ENCODE measurements at regions not wholly inside any gene's neighbourhood (a gene's known extent, or its start where the extent isn't known, plus 50 kb on each side); places are given as distances from the start of the nearest gene placed in this dataset.

GRCh38 chr22:49425356-49425755, 402.3 kb downstream of the BRD1 start:
- DNase-seq (ENCODE audit: extremely low read depth, low read depth): no peak
- TF ChIP-seq CTCF (IDR thresholded peaks at IDR 0.05; ENCODE audit: low read depth, low read length): no peak

GRCh38 chr22:49424893-49425270, 402.8 kb downstream of the BRD1 start:
- no peak for DNase-seq (ENCODE audit: extremely low read depth, low read depth)
- TF ChIP-seq CTCF (IDR thresholded peaks at IDR 0.05; ENCODE audit: low read depth, low read length): no peak

GRCh38 chr22:49423125-49423650, 404.5 kb downstream of the BRD1 start:
- no peak for DNase-seq (ENCODE audit: extremely low read depth, low read depth)
- TF ChIP-seq CTCF (IDR thresholded peaks at IDR 0.05; ENCODE audit: low read depth, low read length): no peak

- DNase-seq (ENCODE audit: extremely low read depth, low read depth): no peak
- no peak for TF ChIP-seq CTCF (IDR thresholded peaks at IDR 0.05; ENCODE audit: low read depth, low read length)
Measured at GRCh38 chr22:49422701-49423100, 405.0 kb downstream of the BRD1 start.

- DNase-seq (ENCODE audit: extremely low read depth, low read depth): no peak
- no peak for TF ChIP-seq CTCF (IDR thresholded peaks at IDR 0.05; ENCODE audit: low read depth, low read length)
Measured at GRCh38 chr22:49420651-49421050, 407.0 kb downstream of the BRD1 start.

- no peak for DNase-seq (ENCODE audit: extremely low read depth, low read depth)
- no peak for TF ChIP-seq CTCF (IDR thresholded peaks at IDR 0.05; ENCODE audit: low read depth, low read length)
Measured at GRCh38 chr22:49419661-49420060, 408.0 kb downstream of the BRD1 start.

- no peak for DNase-seq (ENCODE audit: extremely low read depth, low read depth)
- no peak for TF ChIP-seq CTCF (IDR thresholded peaks at IDR 0.05; ENCODE audit: low read depth, low read length)
Measured at GRCh38 chr22:49418943-49419342, 408.7 kb downstream of the BRD1 start.
